KOPT-K1 (cell line): ENCODE measurements at regions not wholly inside any gene's neighbourhood (a gene's known extent, or its start where the extent isn't known, plus 50 kb on each side); places are given as distances from the start of the nearest gene placed in this dataset.

Source experiments
- H3K27ac ChIP-seq: fragments of 200-600 bp; sonication (generic); 2 replicates; pipeline ENCODE4 v1.5.1; 2016; ENCODE audit warnings: antibody characterized with exemption, mild to moderate bottlenecking, low read depth, low read length; ENCODE audit not compliant: poor library complexity, severe bottlenecking
- H3K36me3 ChIP-seq: fragments of 200-600 bp; sonication (generic); 2 replicates; pipeline ENCODE4 v1.5.1; 2017; ENCODE audit warnings: antibody characterized with exemption, mild to moderate bottlenecking, low read length, moderate library complexity; ENCODE audit not compliant: insufficient read depth
- H3K9me3 ChIP-seq: fragments of 200-600 bp; sonication (generic); 2 replicates; pipeline ENCODE4 v1.5.1; 2017; ENCODE audit warnings: antibody characterized with exemption, low read length, mild to moderate bottlenecking; ENCODE audit not compliant: insufficient read depth, poor library complexity, severe bottlenecking

- H3K27ac ChIP-seq: no peak overlapping the region
- H3K36me3 ChIP-seq: no peaks in the 10 kb centered on the region
- no peaks in the 10 kb centered on the region for H3K9me3 ChIP-seq
Observed at GRCh38 chr13:59475911-59476310, 687.8 kb downstream of the DIAPH3 start.

GRCh38 chr13:59476366-59476765 is 687.4 kb downstream of the DIAPH3 start:
- no peaks in the 10 kb centered on the region for H3K9me3 ChIP-seq
- no peak overlapping the region for H3K27ac ChIP-seq
- H3K36me3 ChIP-seq: no peaks in the 10 kb centered on the region

- no peaks in the 10 kb centered on the region for H3K36me3 ChIP-seq
- no peak overlapping the region for H3K27ac ChIP-seq
- no peaks in the 10 kb centered on the region for H3K9me3 ChIP-seq
Observed at GRCh38 chr13:59477011-59477410, 686.7 kb downstream of the DIAPH3 start.

GRCh38 chr13:59478908-59479307 is 684.8 kb downstream of the DIAPH3 start:
- no peak overlapping the region for H3K27ac ChIP-seq
- no peaks in the 10 kb centered on the region for H3K36me3 ChIP-seq
- no peaks in the 10 kb centered on the region for H3K9me3 ChIP-seq

DNA sequence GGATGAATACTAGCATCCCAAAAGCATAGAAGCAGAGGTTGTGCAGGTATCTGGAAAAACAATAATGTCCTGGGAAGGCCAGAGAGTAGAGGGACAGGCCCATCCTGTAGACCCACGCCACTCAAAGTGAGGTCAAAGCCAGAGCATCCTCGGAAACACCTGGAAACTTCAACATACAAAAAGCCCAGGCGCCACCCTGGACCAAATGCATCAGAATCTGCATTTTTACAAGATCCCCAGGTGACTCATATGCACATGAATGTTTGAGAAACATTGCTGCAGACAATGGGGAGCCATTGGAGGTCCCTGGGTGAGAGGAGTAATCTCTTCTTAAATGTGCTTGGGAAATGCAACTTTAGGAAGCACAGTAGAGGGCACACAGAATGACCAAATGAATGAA is 684.1 kb downstream of the DIAPH3 start:
- Histone ChIP-seq H3K27ac (no peak overlapping the region), H3K9me3 (no peaks in the 10 kb centered on the region), H3K36me3 (no peaks in the 10 kb centered on the region)

DNA sequence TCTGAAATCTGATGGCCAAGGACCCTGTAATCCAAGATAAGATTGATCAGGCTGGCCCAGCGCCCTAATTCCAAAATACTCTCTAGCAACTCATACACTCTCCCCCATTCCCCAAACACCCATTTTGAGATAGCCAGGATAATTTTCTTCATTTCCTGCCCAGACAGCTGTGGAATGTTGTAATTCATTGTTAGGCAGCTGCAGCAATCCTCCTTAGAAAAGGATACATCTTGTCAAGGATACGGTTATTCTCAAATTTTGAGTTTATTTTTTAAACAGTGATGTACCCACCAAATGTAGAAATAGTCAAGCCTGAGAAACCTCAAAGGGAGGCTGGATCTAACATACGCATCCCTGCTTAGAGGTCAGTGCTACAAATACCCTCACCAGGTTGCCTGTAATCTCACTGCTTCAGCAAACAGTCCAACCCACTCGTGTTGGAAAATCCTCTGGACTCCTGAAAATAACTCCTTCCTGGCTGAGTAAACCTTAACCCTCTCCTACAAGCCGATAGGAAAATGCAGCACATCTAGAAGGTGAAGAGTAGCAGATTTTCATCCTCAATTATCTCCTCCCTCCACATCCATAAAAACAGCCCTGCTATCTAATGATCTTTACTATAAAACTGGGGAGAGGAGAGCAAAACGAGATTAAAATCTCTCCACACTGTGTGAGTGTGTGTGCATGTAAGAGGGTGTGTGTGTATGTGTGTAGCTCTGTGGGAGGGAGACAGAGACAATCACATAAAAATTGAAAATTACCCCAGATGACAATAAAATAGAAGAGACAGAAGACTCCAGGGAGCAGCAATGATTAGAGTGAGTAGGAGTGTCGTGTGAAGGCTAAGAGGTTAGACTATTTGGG is 683.1 kb downstream of the DIAPH3 start:
- Histone ChIP-seq H3K36me3 (no peaks in the 10 kb centered on the region), H3K27ac (no peak overlapping the region), H3K9me3 (no peaks in the 10 kb centered on the region)

GRCh38 chr13:59483501-59484145 is 680.1 kb downstream of the DIAPH3 start:
- H3K36me3 ChIP-seq: no peaks in the 10 kb centered on the region
- H3K9me3 ChIP-seq: no peaks in the 10 kb centered on the region
- H3K27ac ChIP-seq: no peak overlapping the region

- H3K9me3 ChIP-seq: no peaks in the 10 kb centered on the region
- H3K36me3 ChIP-seq: no peaks in the 10 kb centered on the region
- no peak overlapping the region for H3K27ac ChIP-seq
Observed at GRCh38 chr13:59487883-59488282, 675.8 kb downstream of the DIAPH3 start.

GRCh38 chr13:59488436-59488835 is 675.3 kb downstream of the DIAPH3 start:
- no peaks in the 10 kb centered on the region for H3K9me3 ChIP-seq
- H3K36me3 ChIP-seq: no peaks in the 10 kb centered on the region
- H3K27ac ChIP-seq: no peak overlapping the region

- Histone ChIP-seq H3K9me3 (no peaks in the 10 kb centered on the region), H3K27ac (no peak overlapping the region), H3K36me3 (no peaks in the 10 kb centered on the region)
Observed at GRCh38 chr13:59490651-59491050, 673.1 kb downstream of the DIAPH3 start.

DNA sequence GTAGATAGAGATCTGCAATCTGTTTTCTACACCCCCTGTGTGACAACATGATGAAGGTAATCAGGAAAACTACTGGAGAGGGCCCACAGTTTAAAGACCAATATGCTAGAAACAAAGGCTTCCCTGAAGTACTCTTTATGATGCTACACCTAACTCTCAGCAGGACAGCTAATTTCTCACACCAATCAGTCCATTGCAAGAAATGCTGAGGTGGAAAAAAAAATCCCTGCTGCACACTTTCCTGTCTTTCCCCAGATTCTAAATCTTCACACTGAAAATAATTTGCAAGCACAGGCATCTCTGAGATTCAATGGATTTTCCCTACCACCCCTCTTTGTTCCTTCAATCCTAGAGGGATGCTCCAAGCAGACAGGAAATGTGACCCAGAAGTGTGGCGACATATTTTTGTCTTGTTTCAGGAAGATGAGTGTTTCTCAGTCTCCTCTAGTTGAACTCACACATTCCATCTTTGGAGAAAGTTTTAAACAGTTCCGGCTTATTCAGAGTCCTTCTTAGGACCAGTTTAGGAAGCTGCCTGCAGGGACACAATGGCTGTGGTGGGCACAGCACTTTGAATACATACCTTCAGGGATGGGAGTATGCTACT is 671.6 kb downstream of the DIAPH3 start:
- H3K36me3 ChIP-seq: no peaks in the 10 kb centered on the region
- H3K27ac ChIP-seq: no peak overlapping the region
- H3K9me3 ChIP-seq: no peaks in the 10 kb centered on the region

DNA sequence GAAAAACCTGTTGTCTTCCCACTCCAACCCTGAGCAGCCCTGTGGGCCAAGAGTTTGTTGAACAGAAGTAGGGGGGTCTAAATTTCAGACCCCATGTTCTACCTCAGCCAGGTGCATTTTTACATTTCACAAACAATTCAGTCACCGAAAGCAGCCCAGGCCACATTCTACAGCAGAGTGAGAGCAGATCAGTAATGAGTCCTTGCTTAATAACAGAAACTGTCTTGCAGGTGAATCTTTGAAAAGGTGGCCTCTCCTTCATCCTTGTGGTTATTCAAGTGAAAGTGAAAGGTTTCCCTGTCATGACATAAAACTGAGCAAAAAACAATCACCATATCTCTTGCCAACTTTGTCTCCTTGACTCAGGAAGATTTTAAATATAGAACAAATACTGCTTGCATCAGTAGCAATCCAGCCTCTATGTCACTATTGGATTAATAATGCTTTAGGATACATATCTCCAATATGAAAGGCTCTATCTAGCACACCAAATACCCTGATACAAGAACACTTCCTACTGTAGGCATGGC is 670.2 kb downstream of the DIAPH3 start:
- no peaks in the 10 kb centered on the region for H3K36me3 ChIP-seq
- H3K27ac ChIP-seq: no peak overlapping the region
- no peaks in the 10 kb centered on the region for H3K9me3 ChIP-seq

GRCh38 chr13:59494151-59494550 is 669.6 kb downstream of the DIAPH3 start:
- H3K9me3 ChIP-seq: no peaks in the 10 kb centered on the region
- H3K27ac ChIP-seq: no peak overlapping the region
- H3K36me3 ChIP-seq: no peaks in the 10 kb centered on the region

GRCh38 chr13:59494560-59494970 is 669.2 kb downstream of the DIAPH3 start:
- no peak overlapping the region for H3K27ac ChIP-seq

DNA sequence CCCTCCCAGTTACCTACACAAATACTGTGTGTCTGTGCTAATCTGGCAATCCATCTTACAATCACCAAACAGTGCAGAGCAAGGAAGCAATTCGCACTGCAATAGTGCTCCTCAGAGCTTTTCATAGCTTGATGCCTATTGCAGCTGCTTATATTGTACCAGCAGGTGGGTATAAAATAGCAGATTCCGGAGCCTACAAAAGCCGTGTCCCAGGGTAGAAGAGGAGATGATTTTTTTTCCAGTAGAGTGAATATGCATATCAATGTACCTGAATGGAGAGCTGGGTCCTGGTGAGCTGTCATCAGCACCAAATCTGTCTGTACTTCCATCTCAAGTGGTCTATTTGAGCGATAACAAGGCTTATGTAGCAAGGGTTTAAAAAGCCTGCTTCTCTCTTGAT is 668.4 kb downstream of the DIAPH3 start:
- Histone ChIP-seq H3K36me3 (no peaks in the 10 kb centered on the region), H3K27ac (no peak overlapping the region), H3K9me3 (no peaks in the 10 kb centered on the region)

More at GRCh38 chr13:59494560-59494970, 669.2 kb downstream of the DIAPH3 start:
- Histone ChIP-seq H3K9me3 (no peaks in the 10 kb centered on the region), H3K36me3 (no peaks in the 10 kb centered on the region)
